Osteocyte (in vitro differentiated cells): ENCODE measurements at regions not wholly inside any gene's neighbourhood (a gene's known extent, or its start where the extent isn't known, plus 50 kb on each side); places are given as distances from the start of the nearest gene placed in this dataset.

ENCODE experiments used
- DNase-seq: peaks from one replicate; pipeline ENCODE4 v3.0.0; 2021; ENCODE audit warnings: mixed read lengths; ENCODE audit not compliant: unreplicated experiment; ENCODE audit errors: extremely low spot score
- H3K27ac Mint-ChIP-seq: one replicate; pipeline ENCODE4 v1.8.0; 2021; ENCODE audit warnings: mild to moderate bottlenecking, mixed read lengths; ENCODE audit not compliant: unreplicated experiment
- H3K27me3 Mint-ChIP-seq: one replicate; pipeline ENCODE4 v1.8.0; 2021; ENCODE audit warnings: mixed read lengths; ENCODE audit not compliant: unreplicated experiment
- H3K36me3 Mint-ChIP-seq: one replicate; pipeline ENCODE4 v1.8.0; 2021; ENCODE audit warnings: mixed read lengths; ENCODE audit not compliant: unreplicated experiment
- H3K4me1 Mint-ChIP-seq: one replicate; pipeline ENCODE4 v1.8.0; 2021; ENCODE audit warnings: mixed read lengths; ENCODE audit not compliant: unreplicated experiment
- H3K4me3 Mint-ChIP-seq: one replicate; pipeline ENCODE4 v1.8.0; 2021; ENCODE audit warnings: mild to moderate bottlenecking, moderate library complexity, mixed read lengths; ENCODE audit not compliant: unreplicated experiment
- H3K9me3 Mint-ChIP-seq: one replicate; pipeline ENCODE4 v1.8.0; 2021; ENCODE audit warnings: mixed read lengths; ENCODE audit not compliant: unreplicated experiment
- CTCF ChIP-seq: fragments of 200-600 bp; sonication (generic); IDR thresholded peaks from 2 replicates; pipeline ENCODE4 v1.5.0; 2021; ENCODE audit warnings: antibody characterized with exemption, mild to moderate bottlenecking, moderate library complexity

- no peak for TF ChIP-seq CTCF
- Mint-ChIP-seq H3K4me1 (no peaks in the 10 kb centered on the region), H3K4me3 (no peak overlapping the region), H3K27ac (no peak overlapping the region), H3K27me3 (peaks cover 2% of the 10 kb centered on the region), H3K36me3 (no peaks in the 10 kb centered on the region), H3K9me3 (no peaks in the 10 kb centered on the region)
- DNase-seq: peak; percentile 70
These were observed 109.6 kb downstream of the TRIM29 start for GRCh38 chr11:120028181-120028896.

- TF ChIP-seq CTCF: no peak
- Mint-ChIP-seq H3K4me3 (no peak overlapping the region), H3K4me1 (no peaks in the 10 kb centered on the region), H3K36me3 (no peaks in the 10 kb centered on the region), H3K9me3 (no peaks in the 10 kb centered on the region), H3K27ac (no peak overlapping the region), H3K27me3 (peaks cover 2% of the 10 kb centered on the region)
- peak; percentile 42 for DNase-seq
These were observed 110.2 kb downstream of the TRIM29 start for GRCh38 chr11:120027546-120028180.

- Mint-ChIP-seq H3K4me3 (no peak overlapping the region), H3K9me3 (no peaks in the 10 kb centered on the region), H3K27me3 (no peaks in the 10 kb centered on the region), H3K4me1 (no peaks in the 10 kb centered on the region), H3K36me3 (no peaks in the 10 kb centered on the region), H3K27ac (no peak overlapping the region)
- TF ChIP-seq CTCF: no peak
- DNase-seq: peak; percentile 81
These were observed 112.1 kb downstream of the TRIM29 start for GRCh38 chr11:120025606-120026335.

- Mint-ChIP-seq H3K36me3 (no peaks in the 10 kb centered on the region), H3K9me3 (no peaks in the 10 kb centered on the region), H3K4me1 (no peaks in the 10 kb centered on the region), H3K4me3 (no peak overlapping the region), H3K27ac (no peak overlapping the region), H3K27me3 (no peaks in the 10 kb centered on the region)
- no peak for TF ChIP-seq CTCF
- peak; percentile 56 for DNase-seq
These were observed 113.3 kb downstream of the TRIM29 start for GRCh38 chr11:120024586-120024985.

- no peak for TF ChIP-seq CTCF
- H3K36me3 Mint-ChIP-seq: no peaks in the 10 kb centered on the region
- H3K27ac Mint-ChIP-seq: no peak overlapping the region
- H3K4me1 Mint-ChIP-seq: no peaks in the 10 kb centered on the region
- no peak overlapping the region for H3K4me3 Mint-ChIP-seq
- DNase-seq: peak; percentile 57
- H3K9me3 Mint-ChIP-seq: no peaks in the 10 kb centered on the region
- no peaks in the 10 kb centered on the region for H3K27me3 Mint-ChIP-seq
These were observed 113.9 kb downstream of the TRIM29 start for GRCh38 chr11:120024046-120024445.
